WTC11 (cell line): ENCODE measurements at regions not wholly inside any gene's neighbourhood (a gene's known extent, or its start where the extent isn't known, plus 50 kb on each side); places are given as distances from the start of the nearest gene placed in this dataset.

Experiments used
- ATAC-seq: fragments of 200-7000 bp; cut with Tn5 transposase; 2 replicates; pipeline ENCODE4 v1.10.0; 2021; ENCODE audit warnings: mild to moderate bottlenecking, moderate library complexity
- CTCF ChIA-PET: fragments of 300-600 bp; sonication (Branson Sonifier 250); formaldehyde crosslinking; loops from one replicate; lab custom pipeline; 2021; ENCODE audit warnings: antibody characterized with exemption; lab: Charles Lee
- POLR2A ChIA-PET: fragments of 350-600 bp; sonication (Branson Sonifier 250); formaldehyde crosslinking; loops from one replicate; lab custom pipeline; 2021; ENCODE audit warnings: antibody characterized with exemption; lab: Charles Lee
- DNase-seq: peaks from one replicate; pipeline ENCODE4 v3.0.0; 2021; ENCODE audit warnings: low spot score
- H3K27ac Mint-ChIP-seq: 2 replicates; pipeline ENCODE4 v1.8.0; 2021; ENCODE audit warnings: mixed read lengths
- H3K27me3 Mint-ChIP-seq: 2 replicates; pipeline ENCODE4 v1.8.0; 2021; ENCODE audit warnings: low read depth, mild to moderate bottlenecking, moderate library complexity, mixed read lengths
- H3K36me3 Mint-ChIP-seq: 2 replicates; pipeline ENCODE4 v1.8.0; 2021; ENCODE audit warnings: mixed read lengths
- H3K4me1 Mint-ChIP-seq: 2 replicates; pipeline ENCODE4 v1.8.0; 2022; ENCODE audit warnings: mixed read lengths
- H3K4me3 Mint-ChIP-seq: 2 replicates; pipeline ENCODE4 v1.8.0; 2021; ENCODE audit warnings: mild to moderate bottlenecking, moderate library complexity, mixed read lengths
- H3K9me3 Mint-ChIP-seq: 2 replicates; pipeline ENCODE4 v1.8.0; 2021; ENCODE audit warnings: mixed read lengths
- ATF6 ChIP-seq: sonication (generic); formaldehyde crosslinking; IDR thresholded peaks from 2 replicates; pipeline ENCODE4 v1.8.1; 2023; ENCODE audit warnings: mild to moderate bottlenecking, missing genetic modification reagents
- CBFB ChIP-seq: sonication (generic); formaldehyde crosslinking; IDR thresholded peaks from 2 replicates; pipeline ENCODE4 v1.8.1; 2022; ENCODE audit warnings: mild to moderate bottlenecking, low read depth, missing genetic modification reagents
- CDX4 ChIP-seq: fragments of 250-450 bp; sonication (Bioruptor Pico); IDR thresholded peaks from 2 replicates; pipeline ENCODE4 v1.9.0; 2021; ENCODE audit warnings: moderate library complexity, mild to moderate bottlenecking, inconsistent platforms, borderline replicate concordance
- E2F1 ChIP-seq: sonication (generic); formaldehyde crosslinking; IDR thresholded peaks from 2 replicates; pipeline ENCODE4 v1.8.0; 2022; ENCODE audit warnings: mild to moderate bottlenecking, missing genetic modification reagents
- E2F5 ChIP-seq: sonication (generic); formaldehyde crosslinking; IDR thresholded peaks from 2 replicates; pipeline ENCODE4 v1.8.1; 2022; ENCODE audit warnings: mild to moderate bottlenecking, moderate library complexity, missing genetic modification reagents
- FOXJ3 ChIP-seq: sonication (generic); formaldehyde crosslinking; IDR thresholded peaks from 2 replicates; pipeline ENCODE4 v1.9.0; 2021; ENCODE audit warnings: missing genetic modification reagents, mild to moderate bottlenecking, borderline replicate concordance
- HMGXB4 ChIP-seq: sonication (generic); formaldehyde crosslinking; IDR thresholded peaks from 2 replicates; pipeline ENCODE4 v1.8.1; 2023; ENCODE audit warnings: mild to moderate bottlenecking, moderate library complexity, missing genetic modification reagents
- MXD4 ChIP-seq: fragments of 250-450 bp; sonication (Bioruptor Pico); IDR thresholded peaks from 2 replicates; pipeline ENCODE4 v1.8.0; 2021; ENCODE audit warnings: mild to moderate bottlenecking, moderate library complexity, borderline replicate concordance
- NFYB ChIP-seq: sonication (generic); formaldehyde crosslinking; conservative IDR thresholded peaks from 2 replicates; pipeline ENCODE4 v1.8.0; 2022; ENCODE audit warnings: low read depth, missing genetic modification reagents
- OVOL2 ChIP-seq: fragments of 250-450 bp; sonication (Bioruptor Pico); IDR thresholded peaks from 2 replicates; pipeline ENCODE4 v1.9.0; 2021; ENCODE audit warnings: mild to moderate bottlenecking, borderline replicate concordance
- ZBTB21 ChIP-seq: sonication (generic); formaldehyde crosslinking; IDR thresholded peaks from 2 replicates; pipeline ENCODE4 v1.8.1; 2023; ENCODE audit warnings: mild to moderate bottlenecking, missing genetic modification reagents, borderline replicate concordance
- ZNF232 ChIP-seq: sonication (generic); formaldehyde crosslinking; IDR thresholded peaks from 2 replicates; pipeline ENCODE4 v1.8.0; 2022; ENCODE audit warnings: mild to moderate bottlenecking, missing genetic modification reagents
- ZNF532 ChIP-seq: fragments of 250-450 bp; sonication (Bioruptor Pico); IDR thresholded peaks from 2 replicates; pipeline ENCODE4 v1.9.0; 2021; ENCODE audit warnings: mild to moderate bottlenecking, borderline replicate concordance
- ZNF671 ChIP-seq: fragments of 250-450 bp; sonication (Bioruptor Pico); IDR thresholded peaks from 2 replicates; pipeline ENCODE4 v1.8.0; 2021; ENCODE audit warnings: mild to moderate bottlenecking

GRCh38 chr2:239729681-239730566, 295.2 kb downstream of the NDUFA10 start:
- no peak overlapping the region for H3K4me3 Mint-ChIP-seq
- no peaks in the 10 kb centered on the region for H3K27me3 Mint-ChIP-seq
- peaks cover 6% of the 10 kb centered on the region for H3K9me3 Mint-ChIP-seq
- TF ChIP-seq ZNF232 (CRISPR knock-in tag): no peak
- no peak for TF ChIP-seq ZNF671 (CRISPR knock-in tag)
- no peak for TF ChIP-seq ZBTB21
- no peak for TF ChIP-seq OVOL2 (CRISPR knock-in tag)
- TF ChIP-seq E2F1 (CRISPR knock-in tag): no peak
- no peak for TF ChIP-seq CBFB
- no peak for TF ChIP-seq E2F5 (CRISPR knock-in tag)
- TF ChIP-seq CDX4 (CRISPR knock-in tag): no peak
- no peak for TF ChIP-seq FOXJ3 (CRISPR knock-in tag)
- TF ChIP-seq NFYB (CRISPR knock-in tag): no peak
- ChIA-PET CTCF (interaction anchor here (1.8 kb wide), 1 partner anchor 42 kb away, joined by 5 read pairs; no protein-coding TSS in a partner anchor), POLR2A (no interaction called here)
- H3K27ac Mint-ChIP-seq: no peak overlapping the region
- ATAC-seq: no peak
- peaks cover 4% of the 10 kb centered on the region; the same call in 1 of the 2 replicates for H3K4me1 Mint-ChIP-seq
- H3K36me3 Mint-ChIP-seq: peaks cover 5% of the 10 kb centered on the region; the same call in 1 of the 2 replicates
- no peak for DNase-seq

GRCh38 chr2:239729151-239729550, 296.0 kb downstream of the NDUFA10 start:
- H3K27me3 Mint-ChIP-seq: no peaks in the 10 kb centered on the region
- H3K9me3 Mint-ChIP-seq: peaks cover 4% of the 10 kb centered on the region
- H3K4me1 Mint-ChIP-seq: peaks cover 2% of the 10 kb centered on the region; the same call in 1 of the 2 replicates
- no peak for DNase-seq
- no peak for ATAC-seq
- no peak for TF ChIP-seq ZNF232 (CRISPR knock-in tag)
- no peak for TF ChIP-seq E2F5 (CRISPR knock-in tag)
- TF ChIP-seq ZNF532: no peak
- TF ChIP-seq HMGXB4 (CRISPR knock-in tag): no peak
- TF ChIP-seq MXD4 (CRISPR knock-in tag): no peak
- TF ChIP-seq NFYB (CRISPR knock-in tag): no peak
- no peak for TF ChIP-seq ATF6 (CRISPR knock-in tag)
- ChIA-PET CTCF (interaction anchor here (1.8 kb wide), 1 partner anchor 41 kb away, joined by 5 read pairs; no protein-coding TSS in a partner anchor), POLR2A (no interaction called here)
- H3K36me3 Mint-ChIP-seq: peaks cover 4% of the 10 kb centered on the region; the same call in 1 of the 2 replicates
- no peak overlapping the region for H3K4me3 Mint-ChIP-seq
- H3K27ac Mint-ChIP-seq: no peak overlapping the region
